Endothelial cell (in vitro differentiated cells): ENCODE measurements at regions not wholly inside any gene's neighbourhood (a gene's known extent, or its start where the extent isn't known, plus 50 kb on each side); places are given as distances from the start of the nearest gene placed in this dataset.

Experiments
- DNase-seq: peaks from one replicate; pipeline ENCODE4 v3.0.0; 2021; ENCODE audit warnings: low spot score
- H3K27ac Mint-ChIP-seq: one replicate; pipeline ENCODE4 v1.8.0; 2021; ENCODE audit warnings: mixed read lengths, inconsistent platforms; ENCODE audit not compliant: unreplicated experiment
- H3K27me3 Mint-ChIP-seq: one replicate; pipeline ENCODE4 v1.8.0; 2021; ENCODE audit warnings: mild to moderate bottlenecking, moderate library complexity, mixed read lengths, inconsistent platforms; ENCODE audit not compliant: unreplicated experiment
- H3K36me3 Mint-ChIP-seq: one replicate; pipeline ENCODE4 v1.8.0; 2021; ENCODE audit warnings: mild to moderate bottlenecking, low read depth, mixed read lengths, inconsistent platforms; ENCODE audit not compliant: unreplicated experiment
- H3K4me1 Mint-ChIP-seq: one replicate; pipeline ENCODE4 v1.8.0; 2021; ENCODE audit warnings: mild to moderate bottlenecking, mixed read lengths, inconsistent platforms; ENCODE audit not compliant: unreplicated experiment
- H3K4me3 Mint-ChIP-seq: one replicate; pipeline ENCODE4 v1.8.0; 2021; ENCODE audit warnings: mild to moderate bottlenecking, mixed read lengths, inconsistent platforms; ENCODE audit not compliant: unreplicated experiment
- H3K9me3 Mint-ChIP-seq: one replicate; pipeline ENCODE4 v1.8.0; 2021; ENCODE audit warnings: mixed read lengths, inconsistent platforms; ENCODE audit not compliant: unreplicated experiment
- CTCF ChIP-seq: fragments of 200-600 bp; sonication (generic); IDR thresholded peaks from one replicate; pipeline ENCODE4 v1.5.0; 2021; ENCODE audit warnings: antibody characterized with exemption; ENCODE audit not compliant: unreplicated experiment

GRCh38 chr17:71919186-71919585, 201.6 kb upstream of the SOX9 start:
- Mint-ChIP-seq H3K27me3 (no peaks in the 10 kb centered on the region), H3K36me3 (no peaks in the 10 kb centered on the region)

GRCh38 chr17:71919896-71920295, 200.9 kb upstream of the SOX9 start:
- Mint-ChIP-seq H3K4me3 (no peak overlapping the region), H3K36me3 (no peaks in the 10 kb centered on the region)

More at GRCh38 chr17:71919186-71919585, 201.6 kb upstream of the SOX9 start:
- no peak for TF ChIP-seq CTCF
- Mint-ChIP-seq H3K9me3 (no peaks in the 10 kb centered on the region), H3K4me1 (peaks cover 9% of the 10 kb centered on the region), H3K27ac (no peak overlapping the region), H3K4me3 (no peak overlapping the region)
- DNase-seq: no peak

GRCh38 chr17:71921796-71922195, 199.0 kb upstream of the SOX9 start:
- DNase-seq: no peak
- TF ChIP-seq CTCF: no peak
- Mint-ChIP-seq H3K9me3 (no peaks in the 10 kb centered on the region), H3K4me3 (no peak overlapping the region), H3K27me3 (peaks cover 1% of the 10 kb centered on the region), H3K4me1 (peaks cover 9% of the 10 kb centered on the region), H3K36me3 (no peaks in the 10 kb centered on the region), H3K27ac (no peak overlapping the region)

More at GRCh38 chr17:71919896-71920295, 200.9 kb upstream of the SOX9 start:
- no peaks in the 10 kb centered on the region for H3K9me3 Mint-ChIP-seq
- no peak for DNase-seq
- H3K27ac Mint-ChIP-seq: no peak overlapping the region
- H3K4me1 Mint-ChIP-seq: peaks cover 9% of the 10 kb centered on the region
- no peak for TF ChIP-seq CTCF
- H3K27me3 Mint-ChIP-seq: no peaks in the 10 kb centered on the region

GRCh38 chr17:71922439-71922838, 198.4 kb upstream of the SOX9 start:
- Mint-ChIP-seq H3K9me3 (no peaks in the 10 kb centered on the region), H3K4me1 (peaks cover 9% of the 10 kb centered on the region), H3K27me3 (peaks cover 1% of the 10 kb centered on the region), H3K4me3 (no peak overlapping the region), H3K27ac (no peak overlapping the region), H3K36me3 (no peaks in the 10 kb centered on the region)
- DNase-seq: no peak
- TF ChIP-seq CTCF: no peak

GRCh38 chr17:71926746-71927398, 193.9 kb upstream of the SOX9 start:
- Mint-ChIP-seq H3K9me3 (no peaks in the 10 kb centered on the region), H3K27me3 (peaks cover 1% of the 10 kb centered on the region), H3K27ac (no peak overlapping the region), H3K4me3 (no peak overlapping the region), H3K4me1 (peaks cover 6% of the 10 kb centered on the region), H3K36me3 (no peaks in the 10 kb centered on the region)
- no peak for DNase-seq
- TF ChIP-seq CTCF: no peak
